Stomach smooth muscle (tissue), 2 donors: ENCODE measurements at regions not wholly inside any gene's neighbourhood (a gene's known extent, or its start where the extent isn't known, plus 50 kb on each side); places are given as distances from the start of the nearest gene placed in this dataset.

Source experiments
- H3K27ac ChIP-seq: one replicate; pipeline ENCODE4 v1.7.0; 2013; ENCODE audit warnings: mild to moderate bottlenecking, low read length, inconsistent platforms
- H3K27me3 ChIP-seq, 2 donors: one replicate each; pipeline ENCODE4 v1.7.0; 2013; ENCODE audit warnings: low read length in 2 of 2; ENCODE audit not compliant: insufficient read depth in 2 of 2, control insufficient read depth in 1 of 2
- H3K36me3 ChIP-seq, 2 donors: one replicate each; pipeline ENCODE4 v1.7.0; 2013; ENCODE audit warnings: low read length in 2 of 2; ENCODE audit not compliant: control insufficient read depth in 2 of 2, insufficient read depth in 2 of 2
- H3K4me1 ChIP-seq: one replicate; pipeline ENCODE4 v1.7.0; 2013; ENCODE audit warnings: low read length; ENCODE audit not compliant: control insufficient read depth, insufficient read depth
- H3K4me3 ChIP-seq, 2 donors: one replicate each; pipeline ENCODE4 v1.7.0; 2013; ENCODE audit warnings: low read length in 2 of 2
- H3K9ac ChIP-seq, 2 donors: one replicate each; pipeline ENCODE4 v1.7.0; 2013; ENCODE audit warnings: low read length in 2 of 2, mild to moderate bottlenecking in 1 of 2
- H3K9me3 ChIP-seq, 2 donors: one replicate each; pipeline ENCODE4 v1.7.0; 2013; ENCODE audit warnings: low read length in 2 of 2; ENCODE audit not compliant: control insufficient read depth in 2 of 2
- donor health status: healthy.
- donor health status: Pancreatic carcinoma.

- H3K4me1 ChIP-seq, result no peaks in the 10 kb centered on the region
These were observed 757.5 kb upstream of the NRSN1 start for GRCh38 chr6:23368557-23368956.

GRCh38 chr6:23370051-23370450, 756.0 kb upstream of the NRSN1 start:
- H3K27ac ChIP-seq, result no peak overlapping the region
- H3K36me3 ChIP-seq, result no peaks in the 10 kb centered on the region
- no peak overlapping the region for H3K4me3 ChIP-seq
- no peaks in the 10 kb centered on the region for H3K9me3 ChIP-seq
- H3K27me3 ChIP-seq, result no peaks in the 10 kb centered on the region
- no peaks in the 10 kb centered on the region for H3K4me1 ChIP-seq
- H3K9ac ChIP-seq, result no peak overlapping the region

More at GRCh38 chr6:23368557-23368956, 757.5 kb upstream of the NRSN1 start:
- Histone ChIP-seq H3K9ac (no peak overlapping the region), H3K4me3 (no peak overlapping the region), H3K9me3 (no peaks in the 10 kb centered on the region), H3K36me3 (no peaks in the 10 kb centered on the region), H3K27me3 (no peaks in the 10 kb centered on the region), H3K27ac (no peak overlapping the region)

- H3K4me1 ChIP-seq, result no peaks in the 10 kb centered on the region
- H3K9me3 ChIP-seq, result no peaks in the 10 kb centered on the region
- H3K27me3 ChIP-seq, result no peaks in the 10 kb centered on the region
- H3K9ac ChIP-seq, result no peak overlapping the region
- H3K27ac ChIP-seq, result no peak overlapping the region
- no peaks in the 10 kb centered on the region for H3K36me3 ChIP-seq
- H3K4me3 ChIP-seq, result no peak overlapping the region
These were observed 754.7 kb upstream of the NRSN1 start for GRCh38 chr6:23371132-23371915.

GRCh38 chr6:23377830-23378229, 748.2 kb upstream of the NRSN1 start:
- Histone ChIP-seq H3K27ac (no peak overlapping the region), H3K4me1 (no peaks in the 10 kb centered on the region), H3K36me3 (no peaks in the 10 kb centered on the region), H3K4me3 (no peak overlapping the region), H3K27me3 (no peaks in the 10 kb centered on the region), H3K9me3 (no peaks in the 10 kb centered on the region), H3K9ac (no peak overlapping the region)

- Histone ChIP-seq H3K4me1 (no peaks in the 10 kb centered on the region), H3K27me3 (no peaks in the 10 kb centered on the region), H3K4me3 (no peak overlapping the region), H3K9ac (no peak overlapping the region), H3K27ac (no peak overlapping the region), H3K36me3 (no peaks in the 10 kb centered on the region), H3K9me3 (no peaks in the 10 kb centered on the region)
These were observed 745.5 kb upstream of the NRSN1 start for GRCh38 chr6:23380465-23380864.

GRCh38 chr6:23388086-23388783, 737.8 kb upstream of the NRSN1 start:
- H3K27me3 ChIP-seq, result no peaks in the 10 kb centered on the region
- H3K9me3 ChIP-seq, result no peaks in the 10 kb centered on the region

GRCh38 chr6:23389386-23389785, 736.6 kb upstream of the NRSN1 start:
- Histone ChIP-seq H3K9ac (no peak overlapping the region), H3K36me3 (no peaks in the 10 kb centered on the region)

More at GRCh38 chr6:23388086-23388783, 737.8 kb upstream of the NRSN1 start:
- Histone ChIP-seq H3K27ac (no peak overlapping the region), H3K4me3 (no peak overlapping the region), H3K36me3 (no peaks in the 10 kb centered on the region), H3K9ac (no peak overlapping the region), H3K4me1 (no peaks in the 10 kb centered on the region)

GRCh38 chr6:23390221-23390620, 735.8 kb upstream of the NRSN1 start:
- Histone ChIP-seq H3K27me3 (no peaks in the 10 kb centered on the region), H3K9me3 (no peaks in the 10 kb centered on the region), H3K4me1 (no peaks in the 10 kb centered on the region), H3K27ac (no peak overlapping the region), H3K9ac (no peak overlapping the region), H3K4me3 (no peak overlapping the region), H3K36me3 (no peaks in the 10 kb centered on the region)

More at GRCh38 chr6:23389386-23389785, 736.6 kb upstream of the NRSN1 start:
- Histone ChIP-seq H3K27ac (no peak overlapping the region), H3K27me3 (no peaks in the 10 kb centered on the region), H3K9me3 (no peaks in the 10 kb centered on the region), H3K4me1 (no peaks in the 10 kb centered on the region), H3K4me3 (no peak overlapping the region)

- H3K4me1 ChIP-seq, result no peaks in the 10 kb centered on the region
- H3K9ac ChIP-seq, result no peak overlapping the region
- no peak overlapping the region for H3K27ac ChIP-seq
- H3K9me3 ChIP-seq, result no peaks in the 10 kb centered on the region
- no peaks in the 10 kb centered on the region for H3K27me3 ChIP-seq
- H3K4me3 ChIP-seq, result no peak overlapping the region
- H3K36me3 ChIP-seq, result no peaks in the 10 kb centered on the region
These were observed 731.3 kb upstream of the NRSN1 start for GRCh38 chr6:23394681-23395080.

GRCh38 chr6:23395381-23395780, 730.6 kb upstream of the NRSN1 start:
- H3K27ac ChIP-seq, result no peak overlapping the region
- H3K4me3 ChIP-seq, result no peak overlapping the region
- H3K9me3 ChIP-seq, result no peaks in the 10 kb centered on the region
- H3K27me3 ChIP-seq, result no peaks in the 10 kb centered on the region
- no peaks in the 10 kb centered on the region for H3K36me3 ChIP-seq
- H3K4me1 ChIP-seq, result no peaks in the 10 kb centered on the region
- H3K9ac ChIP-seq, result no peak overlapping the region

GRCh38 chr6:23396949-23397348, 729.1 kb upstream of the NRSN1 start:
- no peak overlapping the region for H3K9ac ChIP-seq
- no peaks in the 10 kb centered on the region for H3K36me3 ChIP-seq
- no peaks in the 10 kb centered on the region for H3K27me3 ChIP-seq
- no peaks in the 10 kb centered on the region for H3K9me3 ChIP-seq
- no peak overlapping the region for H3K4me3 ChIP-seq
- no peaks in the 10 kb centered on the region for H3K4me1 ChIP-seq
- no peak overlapping the region for H3K27ac ChIP-seq
